C4-2B (cell line): ENCODE measurements at regions not wholly inside any gene's neighbourhood (a gene's known extent, or its start where the extent isn't known, plus 50 kb on each side); places are given as distances from the start of the nearest gene placed in this dataset.

Experiments used
- H3K27ac ChIP-seq: fragments of 450-650 bp; 2 replicates; pipeline ENCODE4 v1.5.1; 2017
- CTCF ChIP-seq: fragments of 450-650 bp; conservative IDR thresholded peaks from 2 replicates; pipeline ENCODE4 v1.5.1; 2017; ENCODE audit warnings: mild to moderate bottlenecking
- ZFX ChIP-seq: fragments of 450-650 bp; IDR thresholded peaks from 2 replicates; pipeline ENCODE4 v1.6.1; 2017

- no peak for TF ChIP-seq CTCF
- TF ChIP-seq ZFX: no peak
- H3K27ac ChIP-seq: no peak overlapping the region
These were observed 70.6 kb upstream of the PAXBP1 start for GRCh38 chr21:32842146-32842545.

- H3K27ac ChIP-seq: no peak overlapping the region
- TF ChIP-seq ZFX (no peak), CTCF (no peak)
These were observed 72.0 kb upstream of the PAXBP1 start for GRCh38 chr21:32843561-32843960.

- no peak overlapping the region for H3K27ac ChIP-seq
- TF ChIP-seq ZFX (no peak), CTCF (no peak)
These were observed 72.5 kb upstream of the PAXBP1 start for GRCh38 chr21:32844076-32844475.

GRCh38 chr21:32844653-32845436 lies 73.3 kb upstream of the PAXBP1 start:
- H3K27ac ChIP-seq: no peak overlapping the region
- TF ChIP-seq ZFX: no peak
- TF ChIP-seq CTCF: peak; percentile 6; the same call in 1 of the 2 replicates

- no peak for TF ChIP-seq CTCF
- no peak for TF ChIP-seq ZFX
- no peak overlapping the region for H3K27ac ChIP-seq
These were observed 87.1 kb upstream of the PAXBP1 start for GRCh38 chr21:32858628-32859027.

- no peak overlapping the region for H3K27ac ChIP-seq
- no peak for TF ChIP-seq ZFX
- no peak for TF ChIP-seq CTCF
These were observed 88.8 kb upstream of the PAXBP1 start for GRCh38 chr21:32860399-32860798.

GRCh38 chr21:32861866-32862265 lies 90.3 kb upstream of the PAXBP1 start:
- TF ChIP-seq ZFX (no peak), CTCF (no peak)
- no peak overlapping the region for H3K27ac ChIP-seq
